ENCODE measurements at regions not wholly inside any gene's neighbourhood (a gene's known extent, or its start where the extent isn't known, plus 50 kb on each side); places are given as distances from the start of the nearest gene placed in this dataset.
"Not testable (repeated sequence)": the region's sequence is repeated elsewhere in the genome, so short reads cannot be mapped to it uniquely, and the experiment has no call there.

GRCh38 chr6:71360556-71361335 is 72.1 kb downstream of the OGFRL1 start:
- not testable (repeated sequence) for DNase-seq

GRCh38 chr6:71364889-71365542 is 76.4 kb downstream of the OGFRL1 start:
- DNase-seq, result no peak

GRCh38 chr6:71367756-71368155 is 79.1 kb downstream of the OGFRL1 start:
- no peak for DNase-seq

GRCh38 chr6:71368284-71368683 is 79.7 kb downstream of the OGFRL1 start:
- DNase-seq, result no peak

- DNase-seq, result no peak
Observed at GRCh38 chr6:71371559-71371958, 82.9 kb downstream of the OGFRL1 start.

GRCh38 chr6:71373943-71374342 is 85.3 kb downstream of the OGFRL1 start:
- DNase-seq, result no peak

GRCh38 chr6:71375676-71376075 is 87.1 kb downstream of the OGFRL1 start:
- DNase-seq, result no peak

GRCh38 chr6:71376830-71377229 is 88.2 kb downstream of the OGFRL1 start:
- no peak for DNase-seq

- DNase-seq, result no peak
Observed at GRCh38 chr6:71383476-71383875, 94.9 kb downstream of the OGFRL1 start.

- DNase-seq, result peak in 1 of 14 donors; percentile 4
Observed at GRCh38 chr6:71383901-71384489, 95.4 kb downstream of the OGFRL1 start.

GRCh38 chr6:71385111-71385822 is 96.7 kb downstream of the OGFRL1 start:
- DNase-seq, result no peak

- no peak for DNase-seq
Observed at GRCh38 chr6:71386215-71386614, 97.6 kb downstream of the OGFRL1 start.

- no peak for DNase-seq
Observed at GRCh38 chr6:71387179-71387578, 98.6 kb downstream of the OGFRL1 start.

GRCh38 chr6:71388068-71388744 is 99.6 kb downstream of the OGFRL1 start:
- no peak for DNase-seq

- DNase-seq, result no peak
Observed at GRCh38 chr6:71388856-71389527, 100.4 kb downstream of the OGFRL1 start.

GRCh38 chr6:71391126-71391525 is 102.5 kb downstream of the OGFRL1 start:
- no peak for DNase-seq

- no peak for DNase-seq
Observed at GRCh38 chr6:71392276-71392675, 103.7 kb downstream of the OGFRL1 start.

- DNase-seq, result no peak
Observed at GRCh38 chr6:71393471-71393870, 104.9 kb downstream of the OGFRL1 start.

- DNase-seq, result peak in 1 of 14 donors; percentile 56
Observed at GRCh38 chr6:71393981-71394432, 105.4 kb downstream of the OGFRL1 start.

GRCh38 chr6:71394926-71395325 is 106.3 kb downstream of the OGFRL1 start:
- DNase-seq, result no peak

GRCh38 chr6:71395731-71396409 is 107.3 kb downstream of the OGFRL1 start:
- DNase-seq, result no peak

Data from C1 segment of cervical spinal cord (tissue), 14 donors.